ENCODE measurements at regions not wholly inside any gene's neighbourhood (a gene's known extent, or its start where the extent isn't known, plus 50 kb on each side); places are given as distances from the start of the nearest gene placed in this dataset.

DNA sequence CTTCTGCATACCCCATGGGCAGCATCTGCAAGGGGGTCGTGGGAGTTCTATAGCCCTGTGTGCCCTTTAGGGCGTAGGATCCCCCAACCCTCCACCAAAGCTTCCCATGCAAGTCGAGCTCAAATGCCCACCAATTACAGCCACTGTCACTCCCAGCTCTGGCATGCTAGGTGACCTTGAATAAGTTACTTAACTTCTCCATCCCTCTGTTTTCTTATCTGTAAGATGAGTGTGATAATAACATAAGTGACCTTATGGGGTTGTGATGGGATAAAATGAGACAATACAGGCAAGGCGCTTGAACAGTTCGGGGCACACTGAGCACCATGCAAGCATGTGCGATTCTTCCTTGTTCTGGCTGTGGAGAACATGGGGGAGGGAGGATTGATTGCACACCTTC is 74.8 kb upstream of the POMGNT2 start:
- TF ChIP-seq POLR2AphosphoS5 (IDR thresholded peaks at IDR 0.05; ENCODE audit: low read depth, low read length) (no peak), POLR2A (IDR thresholded peaks at IDR 0.05; ENCODE audit: low read depth, low read length) (no peak), SPI1 (IDR thresholded peaks at IDR 0.05; ENCODE audit: low read depth, low read length) (no peak), PAX5 (IDR thresholded peaks at IDR 0.05; ENCODE audit: insufficient read depth, low read length, severe bottlenecking) (no peak), POU2F2 (IDR thresholded peaks at IDR 0.05; ENCODE audit: low read depth, low read length) (no peak)
